Nephron (organoid): ENCODE measurements at regions not wholly inside any gene's neighbourhood (a gene's known extent, or its start where the extent isn't known, plus 50 kb on each side); places are given as distances from the start of the nearest gene placed in this dataset.
"Not testable (repeated sequence)": the region's sequence is repeated elsewhere in the genome, so short reads cannot be mapped to it uniquely, and the experiment has no call there.

Source experiments
- H3K27ac Mint-ChIP-seq, 3 experiments: 2 replicates each; pipeline ENCODE4 v1.8.0; 2020; ENCODE audit warnings: mixed read lengths in 3 of 3, mild to moderate bottlenecking in 2 of 3, moderate library complexity in 1 of 3
- H3K27me3 Mint-ChIP-seq: 2 replicates; pipeline ENCODE4 v1.8.0; 2021; ENCODE audit warnings: low read depth, mild to moderate bottlenecking, moderate library complexity, mixed read lengths
- H3K36me3 Mint-ChIP-seq: 2 replicates; pipeline ENCODE4 v1.8.0; 2020; ENCODE audit warnings: low read depth, mixed read lengths
- H3K4me1 Mint-ChIP-seq: 2 replicates; pipeline ENCODE4 v1.8.0; 2020; ENCODE audit warnings: mixed read lengths
- H3K4me3 Mint-ChIP-seq, 3 experiments: 2 replicates each; pipeline ENCODE4 v1.8.0; 2020; ENCODE audit warnings: mild to moderate bottlenecking in 3 of 3, mixed read lengths in 3 of 3, moderate library complexity in 2 of 3
- H3K9me3 Mint-ChIP-seq: 2 replicates; pipeline ENCODE4 v1.8.0; 2020; ENCODE audit warnings: mixed read lengths
- TF ChIP-seq, protein P1 (sequence below), 3 experiments: fragments of 200-600 bp; sonication (generic); IDR thresholded peaks; one replicate each; pipeline ENCODE4 v1.5.0; 2021; ENCODE audit warnings: antibody characterized with exemption in 3 of 3; ENCODE audit not compliant: unreplicated experiment in 3 of 3

DNA sequence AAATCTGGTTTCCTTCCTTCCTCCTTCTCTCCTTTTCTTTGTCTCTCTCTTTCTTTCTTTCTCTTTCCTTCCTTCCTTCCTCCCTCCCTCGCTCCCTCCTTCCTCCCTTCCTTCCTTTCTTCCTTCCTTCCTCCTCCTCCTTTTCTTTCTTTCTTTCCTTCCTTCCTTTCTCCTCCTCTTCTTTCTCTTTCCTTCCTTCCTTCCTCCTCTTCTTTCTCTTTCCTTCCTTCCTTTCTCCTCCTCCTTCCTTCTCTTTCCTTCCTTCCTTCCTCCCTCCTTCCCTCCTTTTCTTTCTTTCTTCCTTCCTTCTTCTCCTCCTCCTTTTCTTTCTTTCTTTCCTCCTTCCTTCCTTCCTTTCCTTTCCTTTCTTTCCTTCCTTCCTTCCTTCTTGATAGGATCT is 61.2 kb downstream of the VIP start:
- Mint-ChIP-seq H3K9me3 (no peaks in the 10 kb centered on the region), H3K36me3 (no peaks in the 10 kb centered on the region), H3K4me1 (no peaks in the 10 kb centered on the region), H3K27me3 (no peaks in the 10 kb centered on the region), H3K4me3 (no peak overlapping the region), H3K27ac (no peak overlapping the region)
- TF ChIP-seq, protein P1, sequence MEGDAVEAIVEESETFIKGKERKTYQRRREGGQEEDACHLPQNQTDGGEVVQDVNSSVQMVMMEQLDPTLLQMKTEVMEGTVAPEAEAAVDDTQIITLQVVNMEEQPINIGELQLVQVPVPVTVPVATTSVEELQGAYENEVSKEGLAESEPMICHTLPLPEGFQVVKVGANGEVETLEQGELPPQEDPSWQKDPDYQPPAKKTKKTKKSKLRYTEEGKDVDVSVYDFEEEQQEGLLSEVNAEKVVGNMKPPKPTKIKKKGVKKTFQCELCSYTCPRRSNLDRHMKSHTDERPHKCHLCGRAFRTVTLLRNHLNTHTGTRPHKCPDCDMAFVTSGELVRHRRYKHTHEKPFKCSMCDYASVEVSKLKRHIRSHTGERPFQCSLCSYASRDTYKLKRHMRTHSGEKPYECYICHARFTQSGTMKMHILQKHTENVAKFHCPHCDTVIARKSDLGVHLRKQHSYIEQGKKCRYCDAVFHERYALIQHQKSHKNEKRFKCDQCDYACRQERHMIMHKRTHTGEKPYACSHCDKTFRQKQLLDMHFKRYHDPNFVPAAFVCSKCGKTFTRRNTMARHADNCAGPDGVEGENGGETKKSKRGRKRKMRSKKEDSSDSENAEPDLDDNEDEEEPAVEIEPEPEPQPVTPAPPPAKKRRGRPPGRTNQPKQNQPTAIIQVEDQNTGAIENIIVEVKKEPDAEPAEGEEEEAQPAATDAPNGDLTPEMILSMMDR (IDR thresholded peaks at IDR 0.05; ENCODE audit: unreplicated experiment in 3 of 3), result no peak

DNA sequence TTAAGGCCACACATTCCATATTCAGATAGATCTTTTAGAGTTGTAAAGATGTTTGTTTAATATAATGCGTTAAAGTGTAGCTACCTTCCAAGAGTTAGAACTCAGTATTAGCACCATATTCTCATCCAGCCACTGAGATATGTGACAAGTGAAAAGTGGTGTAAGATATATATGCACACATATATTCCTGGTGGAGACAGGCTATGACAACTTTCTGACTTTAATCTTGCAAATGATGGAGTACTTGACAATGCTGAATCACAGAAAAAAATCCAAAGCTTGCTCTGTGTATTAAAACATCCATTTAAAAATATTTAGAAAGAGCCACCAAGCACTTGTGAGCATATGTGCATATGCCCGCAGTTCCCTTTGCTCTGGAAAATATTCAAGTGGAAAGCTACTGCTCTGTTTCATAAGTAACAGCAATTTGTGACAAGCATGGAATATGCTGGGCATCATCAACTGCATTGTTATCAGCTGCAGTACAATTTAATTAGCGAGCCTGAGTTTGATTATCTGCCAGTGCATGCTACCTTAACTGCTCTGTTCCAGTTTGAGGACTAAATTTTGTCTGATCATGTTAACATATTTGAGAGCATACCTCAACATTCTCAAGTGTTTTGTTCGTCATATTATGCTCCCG is 64.8 kb downstream of the VIP start:
- Mint-ChIP-seq H3K9me3 (no peaks in the 10 kb centered on the region), H3K4me1 (no peaks in the 10 kb centered on the region), H3K4me3 (no peak overlapping the region), H3K36me3 (no peaks in the 10 kb centered on the region), H3K27me3 (no peaks in the 10 kb centered on the region), H3K27ac (no peak overlapping the region)
- TF ChIP-seq, protein P1 (IDR thresholded peaks at IDR 0.05; ENCODE audit: unreplicated experiment in 3 of 3), result no peak

- no peak overlapping the region for H3K27ac Mint-ChIP-seq
- H3K36me3 Mint-ChIP-seq, result no peaks in the 10 kb centered on the region
- TF ChIP-seq, protein P1 (IDR thresholded peaks at IDR 0.05; ENCODE audit: unreplicated experiment in 3 of 3), result no peak
- H3K4me3 Mint-ChIP-seq, result no peak overlapping the region
- H3K4me1 Mint-ChIP-seq, result no peaks in the 10 kb centered on the region
- H3K27me3 Mint-ChIP-seq, result no peaks in the 10 kb centered on the region
- H3K9me3 Mint-ChIP-seq, result no peaks in the 10 kb centered on the region
Observed at GRCh38 chr6:152816055-152816454, 65.5 kb downstream of the VIP start.

GRCh38 chr6:152821525-152821924 is 70.9 kb downstream of the VIP start:
- TF ChIP-seq, protein P1 (IDR thresholded peaks at IDR 0.05; ENCODE audit: unreplicated experiment in 3 of 3), result no peak
- no peak overlapping the region for H3K27ac Mint-ChIP-seq
- H3K4me3 Mint-ChIP-seq, result no peak overlapping the region
- H3K9me3 Mint-ChIP-seq, result no peaks in the 10 kb centered on the region
- no peaks in the 10 kb centered on the region for H3K4me1 Mint-ChIP-seq
- peaks cover 4% of the 10 kb centered on the region for H3K27me3 Mint-ChIP-seq
- no peaks in the 10 kb centered on the region for H3K36me3 Mint-ChIP-seq

- TF ChIP-seq, protein P1 (IDR thresholded peaks at IDR 0.05; ENCODE audit: unreplicated experiment in 3 of 3), result no peak
- H3K4me3 Mint-ChIP-seq, result no peak overlapping the region
- H3K9me3 Mint-ChIP-seq, result no peaks in the 10 kb centered on the region
- H3K27ac Mint-ChIP-seq, result no peak overlapping the region
- H3K27me3 Mint-ChIP-seq, result peaks cover 4% of the 10 kb centered on the region
- H3K36me3 Mint-ChIP-seq, result no peaks in the 10 kb centered on the region
- no peaks in the 10 kb centered on the region for H3K4me1 Mint-ChIP-seq
Observed at GRCh38 chr6:152824666-152825065, 74.1 kb downstream of the VIP start.

- Mint-ChIP-seq H3K4me1 (no peaks in the 10 kb centered on the region), H3K36me3 (no peaks in the 10 kb centered on the region), H3K4me3 (no peak overlapping the region), H3K27ac (no peak overlapping the region), H3K9me3 (no peaks in the 10 kb centered on the region), H3K27me3 (no peaks in the 10 kb centered on the region)
- TF ChIP-seq, protein P1 (IDR thresholded peaks at IDR 0.05; ENCODE audit: unreplicated experiment in 3 of 3), result no peak
Observed at GRCh38 chr6:152828431-152828830, 77.8 kb downstream of the VIP start.

GRCh38 chr6:152834366-152834765 is 83.8 kb downstream of the VIP start:
- not testable (repeated sequence) for H3K27me3 Mint-ChIP-seq, H3K4me3 Mint-ChIP-seq, H3K9me3 Mint-ChIP-seq, H3K4me1 Mint-ChIP-seq, H3K27ac Mint-ChIP-seq, H3K36me3 Mint-ChIP-seq
